ENCODE measurements at regions not wholly inside any gene's neighbourhood (a gene's known extent, or its start where the extent isn't known, plus 50 kb on each side); places are given as distances from the start of the nearest gene placed in this dataset.

GRCh38 chr5:164204338-164204946, 699.0 kb downstream of the MAT2B start (continued):
- no peak for TF ChIP-seq ZNF362 (CRISPR knock-in tag; IDR thresholded peaks at IDR 0.05; ENCODE audit: borderline replicate concordance)

DNA sequence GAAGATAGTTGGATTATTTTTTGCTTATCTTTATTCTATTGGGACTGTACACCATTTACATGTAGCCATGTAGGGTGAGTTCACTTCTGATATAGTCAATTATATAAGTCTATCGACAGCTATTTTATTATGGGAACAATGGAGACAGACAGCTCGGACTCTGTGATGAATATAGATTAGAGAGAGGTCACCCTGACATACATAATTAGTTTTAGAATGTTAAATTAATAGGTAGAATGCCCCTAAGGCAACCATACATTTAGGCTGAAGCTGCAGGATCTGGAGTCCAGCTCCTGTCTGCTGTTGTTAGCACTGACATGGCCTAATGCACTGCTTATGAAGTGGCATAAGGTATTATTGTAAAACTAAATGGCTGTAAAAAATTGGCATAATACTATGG, 700.8 kb downstream of the MAT2B start:
- no peak for DNase-seq (ENCODE audit: low spot score)
- CTCF ChIA-PET (ENCODE audit: low intra/inter-chr PET ratio, low total read pairs) = no interaction called here

GRCh38 chr5:164207646-164208045, 702.2 kb downstream of the MAT2B start:
- WGBS (ENCODE audit: low lambda C conversion rate) = 18% methylated on average over 3 of the region's 3 CpGs
- ATAC-seq (no peak), FAIRE-seq (no peak), DNase-seq (ENCODE audit: low spot score) (no peak)
- H3K9me3 ChIP-seq (ENCODE audit: low read length) = peaks cover 10% of the 10 kb centered on the region; the same call in 1 of the 2 replicates
- no peak overlapping the region for H2AFZ ChIP-seq (ENCODE audit: low read length)
- ChIA-PET POLR2A (no interaction called here), CTCF (ENCODE audit: low intra/inter-chr PET ratio, low total read pairs) (no interaction called here)
- intact Hi-C loops (cut with micrococcal nuclease; ENCODE audit: unreplicated experiment) (no loop called here), in situ Hi-C loops (cut with HindIII; ENCODE audit: extremely low pct_ligation_motif_present, low pct_unique_long_range_greater_than_20kb) (no loop called here)
- H3K4me2 ChIP-seq (ENCODE audit: low read depth, low read length) = no peak overlapping the region
- BruUV-seq (replicated peaks) = no TSS peak
- H3K4me1 ChIP-seq (ENCODE audit: insufficient read depth, low read length) = no peaks in the 10 kb centered on the region
- H3K9ac ChIP-seq (ENCODE audit: insufficient read depth, low read depth, low read length) = no peak overlapping the region
- no peaks in the 10 kb centered on the region for H3K27me3 ChIP-seq (ENCODE audit: control insufficient read depth in 1 of 2, insufficient read depth in 2 of 2, low read length in 2 of 2)
- H3K36me3 ChIP-seq (replicated peaks in 1 of 2; ENCODE audit: control insufficient read depth in 1 of 2, insufficient read depth in 2 of 2, low read length in 2 of 2) = no peaks in the 10 kb centered on the region
- no peaks in the 10 kb centered on the region for H3K79me2 ChIP-seq (ENCODE audit: insufficient read depth, low read length)
- no peak overlapping the region for H3K27ac ChIP-seq (ENCODE audit: extremely low read length, insufficient read depth, low read length)
- H3K4me3 ChIP-seq (replicated peaks in 1 of 3; ENCODE audit: insufficient read depth in 1 of 3, low read depth in 2 of 3, low read length in 3 of 3) = no peak overlapping the region
- no peaks in the 10 kb centered on the region for H4K20me1 ChIP-seq (ENCODE audit: insufficient read depth, low read length)
- TF ChIP-seq STAT6 (CRISPR knock-in tag; IDR thresholded peaks at IDR 0.05; ENCODE audit: borderline replicate concordance) (no peak), ZNF460 (CRISPR knock-in tag; IDR thresholded peaks at IDR 0.05; ENCODE audit: borderline replicate concordance) (no peak), ZNF20 (CRISPR knock-in tag; IDR thresholded peaks at IDR 0.05) (no peak), TSC22D2 (CRISPR knock-in tag; IDR thresholded peaks at IDR 0.05; ENCODE audit: borderline replicate concordance) (no peak), SMARCE1 (IDR thresholded peaks at IDR 0.05; ENCODE audit: borderline replicate concordance) (no peak)
- TF ChIP-seq, protein P1, sequence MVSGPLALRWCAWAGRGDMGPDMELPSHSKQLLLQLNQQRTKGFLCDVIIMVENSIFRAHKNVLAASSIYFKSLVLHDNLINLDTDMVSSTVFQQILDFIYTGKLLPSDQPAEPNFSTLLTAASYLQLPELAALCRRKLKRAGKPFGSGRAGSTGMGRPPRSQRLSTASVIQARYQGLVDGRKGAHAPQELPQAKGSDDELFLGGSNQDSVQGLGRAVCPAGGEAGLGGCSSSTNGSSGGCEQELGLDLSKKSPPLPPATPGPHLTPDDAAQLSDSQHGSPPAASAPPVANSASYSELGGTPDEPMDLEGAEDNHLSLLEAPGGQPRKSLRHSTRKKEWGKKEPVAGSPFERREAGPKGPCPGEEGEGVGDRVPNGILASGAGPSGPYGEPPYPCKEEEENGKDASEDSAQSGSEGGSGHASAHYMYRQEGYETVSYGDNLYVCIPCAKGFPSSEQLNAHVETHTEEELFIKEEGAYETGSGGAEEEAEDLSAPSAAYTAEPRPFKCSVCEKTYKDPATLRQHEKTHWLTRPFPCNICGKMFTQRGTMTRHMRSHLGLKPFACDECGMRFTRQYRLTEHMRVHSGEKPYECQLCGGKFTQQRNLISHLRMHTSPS (CRISPR knock-in tag; IDR thresholded peaks at IDR 0.05; ENCODE audit: low read depth) = no peak

More for the DNA sequence above, 700.8 kb downstream of the MAT2B start:
- Histone ChIP-seq H3K9ac (ENCODE audit: insufficient read depth, low read depth, low read length) (no peak overlapping the region), H3K36me3 (replicated peaks in 1 of 2; ENCODE audit: control insufficient read depth in 1 of 2, insufficient read depth in 2 of 2, low read length in 2 of 2) (no peaks in the 10 kb centered on the region), H3K27me3 (ENCODE audit: control insufficient read depth in 1 of 2, insufficient read depth in 2 of 2, low read length in 2 of 2) (no peaks in the 10 kb centered on the region), H4K20me1 (ENCODE audit: insufficient read depth, low read length) (no peaks in the 10 kb centered on the region), H3K9me3 (ENCODE audit: low read length) (peaks cover 10% of the 10 kb centered on the region; the same call in 1 of the 2 replicates), H2AFZ (ENCODE audit: low read length) (no peak overlapping the region), H3K4me2 (ENCODE audit: low read depth, low read length) (no peak overlapping the region), H3K4me1 (ENCODE audit: insufficient read depth, low read length) (no peaks in the 10 kb centered on the region), H3K27ac (ENCODE audit: extremely low read length, insufficient read depth, low read length) (no peak overlapping the region), H3K79me2 (ENCODE audit: insufficient read depth, low read length) (no peaks in the 10 kb centered on the region), H3K4me3 (replicated peaks in 1 of 3; ENCODE audit: insufficient read depth in 1 of 3, low read depth in 2 of 3, low read length in 3 of 3) (no peak overlapping the region)
- POLR2A ChIA-PET = no interaction called here
- in situ Hi-C loops (cut with HindIII; ENCODE audit: extremely low pct_ligation_motif_present, low pct_unique_long_range_greater_than_20kb) (no loop called here), intact Hi-C loops (cut with micrococcal nuclease; ENCODE audit: unreplicated experiment) (no loop called here)
- 22% methylated on average over 2 of the region's 2 CpGs for whole genome bisulfite sequencing (ENCODE audit: low lambda C conversion rate)
- FAIRE-seq (no peak), ATAC-seq (no peak)
- BruUV-seq (replicated peaks) = no TSS peak
- TF ChIP-seq, protein P2, sequence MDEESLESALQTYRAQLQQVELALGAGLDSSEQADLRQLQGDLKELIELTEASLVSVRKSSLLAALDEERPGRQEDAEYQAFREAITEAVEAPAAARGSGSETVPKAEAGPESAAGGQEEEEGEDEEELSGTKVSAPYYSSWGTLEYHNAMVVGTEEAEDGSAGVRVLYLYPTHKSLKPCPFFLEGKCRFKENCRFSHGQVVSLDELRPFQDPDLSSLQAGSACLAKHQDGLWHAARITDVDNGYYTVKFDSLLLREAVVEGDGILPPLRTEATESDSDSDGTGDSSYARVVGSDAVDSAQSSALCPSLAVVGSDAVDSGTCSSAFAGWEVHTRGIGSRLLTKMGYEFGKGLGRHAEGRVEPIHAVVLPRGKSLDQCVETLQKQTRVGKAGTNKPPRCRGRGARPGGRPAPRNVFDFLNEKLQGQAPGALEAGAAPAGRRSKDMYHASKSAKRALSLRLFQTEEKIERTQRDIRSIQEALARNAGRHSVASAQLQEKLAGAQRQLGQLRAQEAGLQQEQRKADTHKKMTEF (CRISPR knock-in tag; IDR thresholded peaks at IDR 0.05) = no peak
